T-helper 2 cell treated with Interferon-gamma antibody and Interleukin-4, amounts not matched to agents 5 μg/mL and 100 μg/mL, for 36 hours (primary cell): ENCODE measurements at regions not wholly inside any gene's neighbourhood (a gene's known extent, or its start where the extent isn't known, plus 50 kb on each side); places are given as distances from the start of the nearest gene placed in this dataset.
"Not testable (repeated sequence)": the region's sequence is repeated elsewhere in the genome, so short reads cannot be mapped to it uniquely, and the experiment has no call there.

Source experiments
- DNase-seq: peaks from one replicate; pipeline ENCODE4 v3.0.0; 2021; ENCODE audit warnings: low spot score
- H3K27ac Mint-ChIP-seq: one replicate; pipeline ENCODE4 v1.8.0; 2021; ENCODE audit warnings: mild to moderate bottlenecking, mixed read lengths
- H3K27me3 Mint-ChIP-seq: one replicate; pipeline ENCODE4 v1.8.0; 2021; ENCODE audit warnings: low read depth, mixed read lengths
- H3K36me3 Mint-ChIP-seq: one replicate; pipeline ENCODE4 v1.8.0; 2021; ENCODE audit warnings: low read depth, mixed read lengths
- H3K4me1 Mint-ChIP-seq: one replicate; pipeline ENCODE4 v1.8.0; 2021; ENCODE audit warnings: low read depth, mixed read lengths
- H3K4me3 Mint-ChIP-seq: one replicate; pipeline ENCODE4 v1.8.0; 2022; ENCODE audit warnings: mild to moderate bottlenecking, moderate library complexity, mixed read lengths
- H3K9me3 Mint-ChIP-seq: one replicate; pipeline ENCODE4 v1.8.0; 2021; ENCODE audit warnings: mixed read lengths

GRCh38 chr12:114829833-114830232, 145.9 kb upstream of the TBX3 start:
- H3K4me1 Mint-ChIP-seq: no peaks in the 10 kb centered on the region
- DNase-seq: no peak
- no peaks in the 10 kb centered on the region for H3K27me3 Mint-ChIP-seq
- no peaks in the 10 kb centered on the region for H3K9me3 Mint-ChIP-seq
- H3K36me3 Mint-ChIP-seq: no peaks in the 10 kb centered on the region
- H3K27ac Mint-ChIP-seq: no peak overlapping the region
- no peak overlapping the region for H3K4me3 Mint-ChIP-seq

GRCh38 chr12:114829244-114829643, 145.3 kb upstream of the TBX3 start:
- not testable (repeated sequence) for H3K4me1 Mint-ChIP-seq, H3K27ac Mint-ChIP-seq, H3K4me3 Mint-ChIP-seq, H3K36me3 Mint-ChIP-seq, DNase-seq, H3K9me3 Mint-ChIP-seq, H3K27me3 Mint-ChIP-seq

GRCh38 chr12:114827461-114827860, 143.5 kb upstream of the TBX3 start:
- H3K4me3 Mint-ChIP-seq: no peak overlapping the region
- H3K9me3 Mint-ChIP-seq: no peaks in the 10 kb centered on the region

GRCh38 chr12:114826244-114826643, 142.3 kb upstream of the TBX3 start:
- Mint-ChIP-seq H3K4me3 (no peak overlapping the region), H3K4me1 (no peaks in the 10 kb centered on the region), H3K36me3 (no peaks in the 10 kb centered on the region), H3K9me3 (no peaks in the 10 kb centered on the region), H3K27me3 (no peaks in the 10 kb centered on the region), H3K27ac (no peak overlapping the region)
- DNase-seq: no peak

More at GRCh38 chr12:114827461-114827860, 143.5 kb upstream of the TBX3 start:
- no peak for DNase-seq
- no peak overlapping the region for H3K27ac Mint-ChIP-seq
- no peaks in the 10 kb centered on the region for H3K36me3 Mint-ChIP-seq
- no peaks in the 10 kb centered on the region for H3K4me1 Mint-ChIP-seq
- no peaks in the 10 kb centered on the region for H3K27me3 Mint-ChIP-seq

- Mint-ChIP-seq H3K27me3 (no peaks in the 10 kb centered on the region), H3K9me3 (no peaks in the 10 kb centered on the region), H3K4me3 (no peak overlapping the region), H3K4me1 (no peaks in the 10 kb centered on the region), H3K36me3 (no peaks in the 10 kb centered on the region), H3K27ac (no peak overlapping the region)
- no peak for DNase-seq
Measured at GRCh38 chr12:114823724-114824123, 139.7 kb upstream of the TBX3 start.

- Mint-ChIP-seq H3K4me1 (no peaks in the 10 kb centered on the region), H3K27ac (no peak overlapping the region), H3K4me3 (no peak overlapping the region), H3K9me3 (no peaks in the 10 kb centered on the region), H3K27me3 (no peaks in the 10 kb centered on the region), H3K36me3 (no peaks in the 10 kb centered on the region)
- DNase-seq: no peak
Measured at GRCh38 chr12:114821570-114821969, 137.6 kb upstream of the TBX3 start.

- no peaks in the 10 kb centered on the region for H3K36me3 Mint-ChIP-seq
- H3K27ac Mint-ChIP-seq: no peak overlapping the region
- no peaks in the 10 kb centered on the region for H3K4me1 Mint-ChIP-seq
- no peak for DNase-seq
- H3K4me3 Mint-ChIP-seq: no peak overlapping the region
- H3K27me3 Mint-ChIP-seq: no peaks in the 10 kb centered on the region
- H3K9me3 Mint-ChIP-seq: no peaks in the 10 kb centered on the region
Measured at GRCh38 chr12:114820796-114821195, 136.8 kb upstream of the TBX3 start.

- no peak overlapping the region for H3K27ac Mint-ChIP-seq
- H3K4me1 Mint-ChIP-seq: no peaks in the 10 kb centered on the region
- no peaks in the 10 kb centered on the region for H3K9me3 Mint-ChIP-seq
- DNase-seq: no peak
- H3K36me3 Mint-ChIP-seq: no peaks in the 10 kb centered on the region
- no peak overlapping the region for H3K4me3 Mint-ChIP-seq
- H3K27me3 Mint-ChIP-seq: no peaks in the 10 kb centered on the region
Measured at GRCh38 chr12:114817571-114818425, 133.8 kb upstream of the TBX3 start.

GRCh38 chr12:114815026-114815795, 131.2 kb upstream of the TBX3 start:
- H3K4me3 Mint-ChIP-seq: no peak overlapping the region
- H3K36me3 Mint-ChIP-seq: no peaks in the 10 kb centered on the region
- no peaks in the 10 kb centered on the region for H3K27me3 Mint-ChIP-seq
- no peak overlapping the region for H3K27ac Mint-ChIP-seq
- no peaks in the 10 kb centered on the region for H3K4me1 Mint-ChIP-seq
- DNase-seq: no peak
- H3K9me3 Mint-ChIP-seq: no peaks in the 10 kb centered on the region

- no peak overlapping the region for H3K27ac Mint-ChIP-seq
- peaks cover 5% of the 10 kb centered on the region for H3K9me3 Mint-ChIP-seq
- no peaks in the 10 kb centered on the region for H3K27me3 Mint-ChIP-seq
- no peak overlapping the region for H3K4me3 Mint-ChIP-seq
- H3K36me3 Mint-ChIP-seq: no peaks in the 10 kb centered on the region
- no peaks in the 10 kb centered on the region for H3K4me1 Mint-ChIP-seq
- DNase-seq: no peak
Measured at GRCh38 chr12:114812858-114813761, 129.1 kb upstream of the TBX3 start.

GRCh38 chr12:114812384-114812783, 128.4 kb upstream of the TBX3 start:
- DNase-seq: no peak
- no peaks in the 10 kb centered on the region for H3K36me3 Mint-ChIP-seq
- H3K4me1 Mint-ChIP-seq: no peaks in the 10 kb centered on the region
- H3K27ac Mint-ChIP-seq: no peak overlapping the region
- peaks cover 5% of the 10 kb centered on the region for H3K9me3 Mint-ChIP-seq
- H3K4me3 Mint-ChIP-seq: no peak overlapping the region
- H3K27me3 Mint-ChIP-seq: no peaks in the 10 kb centered on the region

- no peak overlapping the region for H3K4me3 Mint-ChIP-seq
- no peaks in the 10 kb centered on the region for H3K4me1 Mint-ChIP-seq
- no peak overlapping the region for H3K27ac Mint-ChIP-seq
- DNase-seq: no peak
- peaks cover 5% of the 10 kb centered on the region for H3K9me3 Mint-ChIP-seq
- H3K27me3 Mint-ChIP-seq: no peaks in the 10 kb centered on the region
- no peaks in the 10 kb centered on the region for H3K36me3 Mint-ChIP-seq
Measured at GRCh38 chr12:114809097-114809496, 125.1 kb upstream of the TBX3 start.

- not testable (repeated sequence) for H3K4me1 Mint-ChIP-seq, DNase-seq, H3K4me3 Mint-ChIP-seq
Measured at GRCh38 chr12:114801381-114801780, 117.4 kb upstream of the TBX3 start.

GRCh38 chr12:114800566-114800965, 116.6 kb upstream of the TBX3 start:
- not testable (repeated sequence) for H3K4me1 Mint-ChIP-seq, H3K27me3 Mint-ChIP-seq, DNase-seq, H3K4me3 Mint-ChIP-seq, H3K9me3 Mint-ChIP-seq, H3K36me3 Mint-ChIP-seq, H3K27ac Mint-ChIP-seq

More at GRCh38 chr12:114801381-114801780, 117.4 kb upstream of the TBX3 start:
- not testable (repeated sequence) for H3K27ac Mint-ChIP-seq, H3K36me3 Mint-ChIP-seq, H3K27me3 Mint-ChIP-seq, H3K9me3 Mint-ChIP-seq
